GM21390 (cell line): ENCODE measurements at regions not wholly inside any gene's neighbourhood (a gene's known extent, or its start where the extent isn't known, plus 50 kb on each side); places are given as distances from the start of the nearest gene placed in this dataset.

Source experiments
- ATAC-seq: cut with Tn5 transposase; IDR thresholded peaks from one replicate; pipeline ENCODE4 v1.9.1; 2021; ENCODE audit not compliant: unreplicated experiment

DNA sequence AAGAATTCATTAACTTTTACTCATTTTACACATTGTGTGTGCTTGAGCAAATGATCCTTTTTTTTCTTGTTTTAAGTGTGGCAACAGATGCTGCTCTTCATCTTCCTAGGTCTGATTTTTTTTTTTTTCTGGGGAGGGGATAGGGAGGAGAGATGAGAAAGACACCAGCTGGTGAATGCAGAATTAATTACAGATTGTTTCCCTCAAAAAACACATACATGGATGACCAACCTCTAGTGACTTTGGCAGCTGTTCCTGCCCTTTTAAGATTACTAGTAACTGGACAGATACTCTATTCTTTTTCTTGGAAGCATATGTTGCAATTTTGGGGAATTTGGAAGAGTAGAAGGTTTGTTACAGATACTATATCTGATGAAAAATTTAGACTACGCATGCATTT lies 103.6 kb upstream of the MYO16 start:
- ATAC-seq = no peak

DNA sequence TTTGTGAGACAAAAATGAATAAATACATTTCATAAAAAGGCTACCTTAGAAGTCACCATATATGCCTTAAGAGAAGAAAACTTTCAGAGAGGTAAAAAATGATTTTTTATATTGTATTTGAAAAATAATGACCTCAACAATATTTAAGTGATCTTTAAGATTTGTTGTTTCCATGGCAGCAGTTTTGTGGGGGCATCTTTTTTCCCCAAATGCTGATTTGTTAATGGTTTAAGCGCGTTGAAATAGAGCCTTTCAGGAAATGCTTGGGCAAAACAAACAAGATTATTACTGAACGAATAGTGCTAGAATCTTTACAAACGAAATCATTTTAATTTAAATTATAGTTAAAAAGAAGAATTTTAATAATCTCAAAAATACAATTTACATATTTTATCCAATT lies 103.1 kb upstream of the MYO16 start:
- no peak for ATAC-seq

DNA sequence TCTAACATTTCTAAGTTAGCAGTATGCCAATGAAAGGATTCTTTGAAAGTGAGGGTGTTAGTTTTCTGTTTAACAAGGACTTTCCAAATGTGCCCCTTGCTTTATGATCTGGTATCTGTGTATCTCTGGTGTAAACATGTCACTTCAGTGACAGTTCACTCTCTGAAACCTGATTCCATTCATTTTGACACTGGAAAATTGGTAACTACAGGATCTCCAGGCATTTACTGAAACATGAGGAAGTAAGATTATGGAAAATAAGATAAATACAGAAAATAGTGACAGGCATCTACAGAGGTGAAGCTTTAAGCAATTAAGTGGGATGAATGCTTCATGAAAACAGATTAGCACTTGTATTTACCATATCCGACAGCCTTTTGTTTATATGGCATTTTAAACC lies 101.6 kb upstream of the MYO16 start:
- ATAC-seq = no peak

DNA sequence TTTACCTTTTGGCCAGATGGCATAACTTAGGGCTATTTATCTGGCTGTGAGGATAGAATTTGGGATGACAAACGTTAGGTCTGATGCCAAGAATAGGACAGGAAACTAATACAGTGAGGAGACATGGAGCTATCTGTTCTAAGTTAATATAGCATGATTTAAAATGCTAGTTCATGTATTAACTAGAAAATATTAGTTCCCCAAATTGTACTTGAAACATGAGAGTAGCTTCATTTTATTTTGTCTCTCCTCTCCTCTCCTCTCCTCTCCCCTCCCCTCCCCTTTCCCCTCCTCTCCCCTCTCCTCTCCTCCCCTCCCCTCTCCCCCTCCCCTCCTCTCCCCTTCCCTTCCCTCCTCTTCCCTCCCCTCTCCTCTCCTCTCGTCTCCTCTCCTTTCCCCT lies 101.1 kb upstream of the MYO16 start:
- no peak for ATAC-seq

DNA sequence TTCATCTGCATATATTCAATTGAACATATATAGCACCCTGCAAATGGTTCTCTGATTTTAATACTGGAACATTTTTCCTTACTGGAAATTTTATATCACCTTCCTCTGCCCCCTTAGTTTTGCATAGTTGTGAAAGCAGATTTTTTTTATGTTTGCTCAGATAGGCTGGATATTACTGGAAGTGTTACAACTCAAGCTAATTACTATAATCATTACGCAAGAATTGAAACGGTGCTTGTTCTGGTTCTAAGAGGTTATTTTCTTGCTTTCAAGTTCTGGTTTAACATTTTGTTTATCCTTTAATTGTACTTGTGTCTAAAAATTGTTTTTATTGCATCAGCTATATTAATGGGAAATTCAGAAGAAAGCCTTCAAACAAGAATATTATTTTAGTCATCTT lies 95.6 kb upstream of the MYO16 start:
- no peak for ATAC-seq

DNA sequence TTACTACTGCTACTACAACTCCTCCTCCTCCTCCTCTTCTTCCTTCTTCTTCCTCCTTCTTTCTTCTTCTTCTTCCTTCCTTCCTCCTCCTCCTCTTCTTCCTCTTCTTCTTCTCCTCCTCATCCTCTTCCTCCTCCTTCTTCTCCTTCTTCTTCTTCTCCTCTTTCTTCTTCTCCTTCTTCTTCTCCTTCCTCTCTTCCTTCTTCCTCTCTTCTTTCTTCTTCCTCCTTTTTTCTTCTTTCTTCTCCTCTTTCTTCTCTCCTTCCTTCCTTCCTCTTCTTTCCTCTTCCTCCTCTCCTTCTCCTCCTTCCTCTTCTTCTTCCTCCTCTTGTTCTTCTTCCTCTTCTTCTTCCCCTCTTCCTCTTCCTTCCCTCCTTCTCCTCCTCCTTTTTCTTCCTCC lies 94.7 kb upstream of the MYO16 start:
- no peak for ATAC-seq

DNA sequence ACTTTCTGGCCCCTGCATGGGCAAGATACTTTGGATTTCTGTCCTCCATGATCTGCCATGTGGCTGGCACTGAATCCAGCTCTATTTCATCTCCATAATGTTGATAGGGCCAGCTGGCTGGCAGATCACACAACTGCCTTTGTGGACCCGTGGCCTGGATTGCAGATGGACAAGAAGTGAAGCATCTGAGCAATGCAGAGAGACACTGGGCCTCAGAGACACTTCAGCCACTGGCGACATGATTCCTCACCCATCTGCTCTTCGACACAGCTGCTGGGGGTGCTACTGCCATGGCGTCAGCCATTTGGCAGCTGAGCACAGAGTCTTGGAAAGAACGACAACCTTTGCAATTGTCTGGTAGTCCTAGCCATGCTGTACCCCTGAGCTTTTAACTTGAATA lies 79.5 kb upstream of the MYO16 start:
- no peak for ATAC-seq

DNA sequence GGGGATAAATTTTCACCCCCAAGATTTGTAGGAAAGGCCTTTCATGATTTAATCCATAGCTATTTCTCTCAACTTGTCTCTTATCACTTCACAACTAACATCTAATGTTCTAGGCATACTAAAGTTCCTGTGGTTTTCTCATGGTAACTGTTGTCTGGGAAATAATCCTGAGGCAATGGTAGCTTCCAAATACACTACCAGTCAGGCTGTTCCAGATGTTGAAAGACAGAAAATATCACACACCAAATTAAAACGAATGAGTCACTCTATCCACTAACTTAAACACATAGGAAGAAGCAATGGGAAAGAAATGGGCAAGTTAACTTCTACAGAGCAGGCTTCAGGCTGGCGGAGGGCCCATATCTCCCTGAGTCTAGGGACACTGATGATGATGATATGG lies 77.7 kb upstream of the MYO16 start:
- ATAC-seq = no peak

DNA sequence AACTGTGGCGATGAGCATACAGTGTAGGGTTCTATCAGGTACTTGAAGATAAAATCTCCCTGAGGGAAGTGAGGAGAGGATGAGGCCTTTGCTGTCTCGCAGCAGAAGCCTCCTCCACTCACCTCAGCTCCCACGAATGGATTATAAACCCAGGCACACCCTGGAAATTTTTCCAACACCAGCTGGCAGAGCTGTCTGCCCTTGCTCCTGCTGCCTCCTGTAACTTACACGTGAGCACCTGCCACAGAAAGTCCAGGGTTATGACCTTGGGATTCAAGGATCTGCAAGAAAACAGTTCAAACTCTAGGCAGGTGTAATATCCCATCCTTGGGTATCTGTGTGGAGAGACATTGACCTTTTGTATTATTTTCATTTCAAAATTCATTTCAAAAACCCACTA lies 70.9 kb upstream of the MYO16 start:
- no peak for ATAC-seq

DNA sequence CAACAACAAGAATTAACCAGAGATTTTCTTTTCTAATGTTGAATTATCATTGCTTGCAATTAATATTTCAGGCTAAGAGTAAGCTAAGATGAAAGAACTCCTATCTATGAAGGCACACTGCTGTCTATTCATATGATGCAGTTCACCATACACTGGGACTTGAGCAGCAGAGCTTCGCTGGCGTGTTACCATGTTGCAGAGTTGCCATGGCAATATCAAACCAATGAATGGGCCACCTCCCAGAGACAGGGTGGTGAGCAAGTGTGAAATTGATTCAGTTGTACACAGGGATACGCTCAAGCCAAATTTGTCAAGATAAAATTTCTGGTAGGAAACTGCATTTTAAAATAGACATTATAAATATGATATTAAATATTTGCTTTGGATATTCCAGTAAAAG lies 69.3 kb upstream of the MYO16 start:
- no peak for ATAC-seq

DNA sequence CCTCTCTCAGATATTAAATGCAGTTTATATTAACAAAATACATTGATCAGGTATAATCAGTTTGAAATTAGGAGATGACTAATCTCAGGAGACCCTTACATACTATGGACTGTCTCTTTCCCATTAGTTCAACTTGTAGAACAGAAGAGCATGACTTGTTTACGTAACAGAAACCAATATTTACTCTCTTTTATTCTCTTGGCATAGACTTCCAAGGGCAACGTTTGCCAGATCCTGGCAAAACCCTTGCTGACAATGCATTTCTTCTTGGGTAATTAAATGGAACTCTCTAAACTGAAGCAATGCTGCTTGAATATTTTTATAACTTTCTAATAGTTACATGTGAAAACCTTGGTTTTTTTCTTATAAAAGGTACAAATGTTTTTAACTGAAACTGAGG lies 68.3 kb upstream of the MYO16 start:
- no peak for ATAC-seq

DNA sequence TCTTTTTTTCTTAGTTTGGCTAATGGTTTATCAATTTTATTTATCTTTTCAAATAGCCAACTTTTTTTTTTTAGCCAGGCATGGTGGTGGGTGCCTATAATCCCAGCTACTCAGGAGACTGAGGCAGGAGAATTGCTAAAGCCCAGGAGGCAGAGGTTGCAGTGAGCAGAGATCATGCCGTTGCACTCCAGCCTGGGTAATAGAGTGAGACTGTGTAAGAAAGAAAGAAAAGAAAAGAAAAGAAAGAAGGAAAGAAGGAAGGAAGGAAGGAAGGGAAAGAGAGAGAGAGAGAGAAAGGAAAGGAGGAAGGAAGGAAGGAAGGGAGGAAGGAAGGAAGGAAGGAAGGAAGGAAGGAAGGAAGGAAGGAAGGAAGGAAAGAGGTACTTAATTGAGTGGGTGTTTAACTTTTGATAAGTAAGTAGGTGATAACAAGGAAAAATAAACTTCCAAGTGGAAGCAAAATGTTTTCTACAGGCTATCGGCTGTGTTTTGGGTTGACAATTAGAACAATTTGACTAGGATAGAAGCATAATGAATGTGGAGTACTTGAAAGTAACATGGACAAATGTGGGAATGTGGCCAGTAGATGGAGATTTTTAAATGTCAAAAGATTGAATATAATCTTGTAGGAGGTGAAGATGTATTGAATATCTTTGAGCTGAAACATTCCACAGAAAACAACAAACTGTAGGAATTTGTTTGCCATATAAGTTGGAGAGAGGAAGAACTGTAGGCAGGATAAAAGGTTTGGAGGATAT lies 62.8 kb upstream of the MYO16 start:
- no peak for ATAC-seq

DNA sequence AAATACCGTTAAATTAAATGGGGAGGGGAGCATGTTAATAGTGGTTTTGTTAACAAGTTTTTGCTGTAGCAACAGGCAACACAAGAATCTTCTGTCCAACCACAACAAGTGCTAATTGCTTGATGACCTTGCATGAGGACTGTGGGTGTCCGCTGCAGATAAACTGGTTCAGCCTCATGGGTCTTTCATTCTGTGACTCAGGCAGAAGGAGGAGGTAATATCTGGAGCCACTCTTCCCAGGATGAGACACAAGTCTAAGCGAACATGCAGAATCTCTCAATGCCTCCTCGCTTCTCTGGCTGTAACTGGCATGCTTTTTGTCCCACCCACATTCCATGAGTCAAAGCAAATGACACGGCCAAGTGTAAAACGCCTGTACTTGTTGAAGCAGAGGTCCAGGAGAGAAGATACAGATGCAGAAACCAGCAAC lies 56.6 kb upstream of the MYO16 start:
- ATAC-seq = no peak

DNA sequence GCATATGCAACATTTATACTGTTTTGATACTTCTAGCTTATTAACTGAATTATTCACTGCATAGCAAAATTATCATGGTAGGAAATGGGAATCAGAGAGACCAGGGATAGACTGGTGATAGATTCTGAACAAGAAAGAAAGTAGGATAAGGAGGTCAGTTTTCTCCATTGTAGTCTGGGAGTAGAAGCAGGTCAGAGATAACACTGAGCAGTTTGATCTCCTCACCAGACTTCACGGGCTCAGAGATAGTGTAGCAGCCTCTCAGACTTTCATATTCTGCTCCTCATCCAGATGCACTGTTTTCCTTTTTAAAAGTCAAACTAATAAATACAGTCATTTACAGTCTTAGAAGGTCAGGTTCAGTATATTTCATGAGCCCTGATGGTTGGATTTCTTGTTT lies 56.0 kb upstream of the MYO16 start:
- ATAC-seq = no peak

DNA sequence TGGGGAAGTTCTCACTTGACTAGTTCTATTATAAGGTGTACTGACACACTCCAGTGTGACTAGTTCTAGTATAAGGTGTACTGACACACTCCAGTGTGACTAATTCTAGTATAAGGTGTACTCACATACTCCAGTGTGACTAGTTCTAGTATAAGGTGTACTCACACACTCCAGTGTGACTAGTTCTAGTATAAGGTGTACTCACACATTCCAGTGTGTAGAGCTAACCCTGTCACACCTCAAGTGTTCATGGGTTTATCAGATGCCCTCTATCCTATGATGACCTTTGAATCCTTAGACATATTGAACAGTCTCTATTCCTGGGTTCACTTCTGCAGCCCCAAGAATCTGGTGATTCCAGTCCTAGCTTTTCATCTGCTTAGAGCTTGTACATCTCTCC lies 54.6 kb upstream of the MYO16 start:
- no peak for ATAC-seq

DNA sequence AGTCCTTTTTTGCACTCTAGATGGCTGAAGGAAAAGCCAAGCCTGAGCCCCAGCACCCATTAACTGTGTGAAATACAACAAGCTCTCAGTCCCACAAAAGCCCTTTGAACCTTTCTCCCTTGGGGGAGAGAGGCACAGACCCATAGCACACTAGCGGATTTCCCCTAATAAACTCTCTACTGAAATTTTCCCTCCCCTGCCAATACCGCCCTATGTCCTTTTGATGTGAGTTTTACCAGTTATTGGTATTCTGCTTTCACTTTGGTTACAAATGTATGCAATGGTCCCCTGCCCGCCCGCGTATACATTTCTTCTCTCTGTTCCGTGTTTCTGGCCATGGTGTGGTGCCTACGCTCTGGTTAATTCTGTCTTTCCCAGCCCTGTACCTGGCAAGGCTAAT lies 54.0 kb upstream of the MYO16 start:
- no peak for ATAC-seq
